ENCODE measurements at regions not wholly inside any gene's neighbourhood (a gene's known extent, or its start where the extent isn't known, plus 50 kb on each side); places are given as distances from the start of the nearest gene placed in this dataset.

- Histone ChIP-seq H4K20me1 (ENCODE audit: control insufficient read depth, insufficient read depth, low read depth, low read length) (no peaks in the 10 kb centered on the region), H3F3A (ENCODE audit: control insufficient read depth, insufficient read depth) (no peaks in the 10 kb centered on the region), H3K27me3 (ENCODE audit: control insufficient read depth, low read length) (no peaks in the 10 kb centered on the region), H3K36me3 (ENCODE audit: control insufficient read depth, low read length) (no peaks in the 10 kb centered on the region), H3K4me3 (ENCODE audit: low read length) (no peak overlapping the region), H3K4me1 (ENCODE audit: control insufficient read depth, low read length) (no peaks in the 10 kb centered on the region), H3K4me2 (ENCODE audit: low read length) (no peak overlapping the region), H3K9me2 (replicated peaks; ENCODE audit: control insufficient read depth, low read length) (no peaks in the 10 kb centered on the region), H3K9me3 (ENCODE audit: control insufficient read depth, insufficient read depth, low read length) (no peaks in the 10 kb centered on the region), H3K79me2 (ENCODE audit: control insufficient read depth, low read length) (no peaks in the 10 kb centered on the region), H3K27ac (ENCODE audit: low read depth, low read length) (no peak overlapping the region)
- no peak for TF ChIP-seq CTCF (IDR thresholded peaks at IDR 0.05; ENCODE audit: low read depth, low read length, poor library complexity, severe bottlenecking)
- no peak for TF ChIP-seq EZH2phosphoT487 (IDR thresholded peaks at IDR 0.05; ENCODE audit: borderline replicate concordance, low read length)
Observed at GRCh38 chr5:93275376-93275775, 305.6 kb downstream of the NR2F1-AS1 start.

- H3K9me3 ChIP-seq (ENCODE audit: control insufficient read depth, insufficient read depth, low read length) = no peaks in the 10 kb centered on the region
- no peak for TF ChIP-seq EZH2phosphoT487 (IDR thresholded peaks at IDR 0.05; ENCODE audit: borderline replicate concordance, low read length)
- no peak for TF ChIP-seq CTCF (IDR thresholded peaks at IDR 0.05; ENCODE audit: low read depth, low read length, poor library complexity, severe bottlenecking)
- no peaks in the 10 kb centered on the region for H4K20me1 ChIP-seq (ENCODE audit: control insufficient read depth, insufficient read depth, low read depth, low read length)
- H3K27ac ChIP-seq (ENCODE audit: low read depth, low read length) = no peak overlapping the region
- H3K9me2 ChIP-seq (replicated peaks; ENCODE audit: control insufficient read depth, low read length) = no peaks in the 10 kb centered on the region
- H3K36me3 ChIP-seq (ENCODE audit: control insufficient read depth, low read length) = no peaks in the 10 kb centered on the region
- H3F3A ChIP-seq (ENCODE audit: control insufficient read depth, insufficient read depth) = no peaks in the 10 kb centered on the region
- H3K4me2 ChIP-seq (ENCODE audit: low read length) = no peak overlapping the region
- H3K79me2 ChIP-seq (ENCODE audit: control insufficient read depth, low read length) = no peaks in the 10 kb centered on the region
- H3K27me3 ChIP-seq (ENCODE audit: control insufficient read depth, low read length) = no peaks in the 10 kb centered on the region
- H3K4me3 ChIP-seq (ENCODE audit: low read length) = no peak overlapping the region
- H3K4me1 ChIP-seq (ENCODE audit: control insufficient read depth, low read length) = no peaks in the 10 kb centered on the region
Observed at GRCh38 chr5:93274291-93274690, 306.7 kb downstream of the NR2F1-AS1 start.

GRCh38 chr5:93273176-93273575, 307.8 kb downstream of the NR2F1-AS1 start:
- Histone ChIP-seq H3K4me2 (ENCODE audit: low read length) (no peak overlapping the region), H3K9me3 (ENCODE audit: control insufficient read depth, insufficient read depth, low read length) (no peaks in the 10 kb centered on the region), H3K4me1 (ENCODE audit: control insufficient read depth, low read length) (no peaks in the 10 kb centered on the region), H3K79me2 (ENCODE audit: control insufficient read depth, low read length) (no peaks in the 10 kb centered on the region), H3K9me2 (replicated peaks; ENCODE audit: control insufficient read depth, low read length) (no peaks in the 10 kb centered on the region), H3K27me3 (ENCODE audit: control insufficient read depth, low read length) (no peaks in the 10 kb centered on the region), H3K27ac (ENCODE audit: low read depth, low read length) (no peak overlapping the region), H3K36me3 (ENCODE audit: control insufficient read depth, low read length) (no peaks in the 10 kb centered on the region), H4K20me1 (ENCODE audit: control insufficient read depth, insufficient read depth, low read depth, low read length) (no peaks in the 10 kb centered on the region), H3F3A (ENCODE audit: control insufficient read depth, insufficient read depth) (no peaks in the 10 kb centered on the region), H3K4me3 (ENCODE audit: low read length) (no peak overlapping the region)
- TF ChIP-seq CTCF (IDR thresholded peaks at IDR 0.05; ENCODE audit: low read depth, low read length, poor library complexity, severe bottlenecking) = no peak
- TF ChIP-seq EZH2phosphoT487 (IDR thresholded peaks at IDR 0.05; ENCODE audit: borderline replicate concordance, low read length) = no peak

GRCh38 chr5:93272108-93272507, 308.9 kb downstream of the NR2F1-AS1 start:
- no peaks in the 10 kb centered on the region for H4K20me1 ChIP-seq (ENCODE audit: control insufficient read depth, insufficient read depth, low read depth, low read length)
- no peaks in the 10 kb centered on the region for H3K9me2 ChIP-seq (replicated peaks; ENCODE audit: control insufficient read depth, low read length)
- no peaks in the 10 kb centered on the region for H3K79me2 ChIP-seq (ENCODE audit: control insufficient read depth, low read length)
- H3K4me3 ChIP-seq (ENCODE audit: low read length) = no peak overlapping the region
- no peaks in the 10 kb centered on the region for H3K27me3 ChIP-seq (ENCODE audit: control insufficient read depth, low read length)
- no peak overlapping the region for H3K4me2 ChIP-seq (ENCODE audit: low read length)
- H3K4me1 ChIP-seq (ENCODE audit: control insufficient read depth, low read length) = no peaks in the 10 kb centered on the region
- H3K9me3 ChIP-seq (ENCODE audit: control insufficient read depth, insufficient read depth, low read length) = no peaks in the 10 kb centered on the region
- TF ChIP-seq EZH2phosphoT487 (IDR thresholded peaks at IDR 0.05; ENCODE audit: borderline replicate concordance, low read length) = no peak
- no peak for TF ChIP-seq CTCF (IDR thresholded peaks at IDR 0.05; ENCODE audit: low read depth, low read length, poor library complexity, severe bottlenecking)
- H3K36me3 ChIP-seq (ENCODE audit: control insufficient read depth, low read length) = no peaks in the 10 kb centered on the region
- no peaks in the 10 kb centered on the region for H3F3A ChIP-seq (ENCODE audit: control insufficient read depth, insufficient read depth)
- H3K27ac ChIP-seq (ENCODE audit: low read depth, low read length) = no peak overlapping the region

Data from DOHH2 (cell line).